ENCODE measurements at regions not wholly inside any gene's neighbourhood (a gene's known extent, or its start where the extent isn't known, plus 50 kb on each side); places are given as distances from the start of the nearest gene placed in this dataset.

DNA sequence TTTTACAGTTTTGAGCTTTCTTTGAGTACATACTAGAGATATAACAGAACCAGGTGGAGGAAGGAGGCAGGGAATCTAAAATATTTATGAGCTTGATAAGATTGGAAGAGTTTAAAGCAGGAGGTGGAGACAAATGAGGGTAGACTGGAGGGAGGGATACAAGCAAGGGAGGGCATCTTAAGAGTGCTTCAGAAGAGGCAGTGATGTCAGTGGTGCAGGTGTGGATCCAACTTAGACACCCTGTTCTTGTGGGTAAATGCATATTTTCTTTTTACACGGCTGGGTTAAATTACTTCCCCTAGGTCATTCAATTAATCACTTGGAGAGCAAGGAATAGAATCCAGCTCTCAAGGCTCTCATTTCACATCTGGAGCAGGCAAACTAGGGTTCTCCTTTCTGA lies 146.1 kb upstream of the LRIG3 start:
- WGBS (ENCODE audit: low lambda C conversion rate): 17% methylated on average over 1 of the region's 1 CpG
- BruUV-seq (replicated peaks): no TSS peak

More for the DNA sequence above, 146.1 kb upstream of the LRIG3 start:
- Histone ChIP-seq H3K79me2 (ENCODE audit: insufficient read depth, low read length) (no peaks in the 10 kb centered on the region), H3K9me3 (ENCODE audit: low read length) (no peaks in the 10 kb centered on the region), H3K4me3 (replicated peaks in 1 of 3; ENCODE audit: insufficient read depth in 1 of 3, low read depth in 2 of 3, low read length in 3 of 3) (no peak overlapping the region), H3K36me3 (replicated peaks in 1 of 2; ENCODE audit: control insufficient read depth in 1 of 2, insufficient read depth in 2 of 2, low read length in 2 of 2) (no peaks in the 10 kb centered on the region), H3K4me1 (ENCODE audit: insufficient read depth, low read length) (no peaks in the 10 kb centered on the region), H2AFZ (ENCODE audit: low read length) (no peak overlapping the region), H4K20me1 (ENCODE audit: insufficient read depth, low read length) (no peaks in the 10 kb centered on the region), H3K27me3 (ENCODE audit: control insufficient read depth in 1 of 2, insufficient read depth in 2 of 2, low read length in 2 of 2) (no peaks in the 10 kb centered on the region), H3K27ac (ENCODE audit: extremely low read length, insufficient read depth, low read length) (no peak overlapping the region), H3K9ac (ENCODE audit: insufficient read depth, low read depth, low read length) (no peak overlapping the region), H3K4me2 (ENCODE audit: low read depth, low read length) (no peak overlapping the region)
- in situ Hi-C loops (cut with HindIII; ENCODE audit: extremely low pct_ligation_motif_present, low pct_unique_long_range_greater_than_20kb) (no loop called here), intact Hi-C loops (cut with micrococcal nuclease; ENCODE audit: unreplicated experiment) (no loop called here)
- DNase-seq (ENCODE audit: low spot score) (no peak), ATAC-seq (no peak), FAIRE-seq (no peak)
- ChIA-PET POLR2A (no interaction called here), CTCF (ENCODE audit: low intra/inter-chr PET ratio, low total read pairs) (no interaction called here)
- TF ChIP-seq, protein P1, sequence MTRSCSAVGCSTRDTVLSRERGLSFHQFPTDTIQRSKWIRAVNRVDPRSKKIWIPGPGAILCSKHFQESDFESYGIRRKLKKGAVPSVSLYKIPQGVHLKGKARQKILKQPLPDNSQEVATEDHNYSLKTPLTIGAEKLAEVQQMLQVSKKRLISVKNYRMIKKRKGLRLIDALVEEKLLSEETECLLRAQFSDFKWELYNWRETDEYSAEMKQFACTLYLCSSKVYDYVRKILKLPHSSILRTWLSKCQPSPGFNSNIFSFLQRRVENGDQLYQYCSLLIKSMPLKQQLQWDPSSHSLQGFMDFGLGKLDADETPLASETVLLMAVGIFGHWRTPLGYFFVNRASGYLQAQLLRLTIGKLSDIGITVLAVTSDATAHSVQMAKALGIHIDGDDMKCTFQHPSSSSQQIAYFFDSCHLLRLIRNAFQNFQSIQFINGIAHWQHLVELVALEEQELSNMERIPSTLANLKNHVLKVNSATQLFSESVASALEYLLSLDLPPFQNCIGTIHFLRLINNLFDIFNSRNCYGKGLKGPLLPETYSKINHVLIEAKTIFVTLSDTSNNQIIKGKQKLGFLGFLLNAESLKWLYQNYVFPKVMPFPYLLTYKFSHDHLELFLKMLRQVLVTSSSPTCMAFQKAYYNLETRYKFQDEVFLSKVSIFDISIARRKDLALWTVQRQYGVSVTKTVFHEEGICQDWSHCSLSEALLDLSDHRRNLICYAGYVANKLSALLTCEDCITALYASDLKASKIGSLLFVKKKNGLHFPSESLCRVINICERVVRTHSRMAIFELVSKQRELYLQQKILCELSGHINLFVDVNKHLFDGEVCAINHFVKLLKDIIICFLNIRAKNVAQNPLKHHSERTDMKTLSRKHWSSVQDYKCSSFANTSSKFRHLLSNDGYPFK (CRISPR knock-in tag; IDR thresholded peaks at IDR 0.05; ENCODE audit: borderline replicate concordance): no peak
- TF ChIP-seq ONECUT2 (CRISPR knock-in tag; IDR thresholded peaks at IDR 0.05): no peak
- no peak for TF ChIP-seq ZFP82 (CRISPR knock-in tag; IDR thresholded peaks at IDR 0.05; ENCODE audit: borderline replicate concordance)
- TF ChIP-seq PTBP1 (IDR thresholded peaks at IDR 0.05; ENCODE audit: low read depth, low read length, poor library complexity, severe bottlenecking): no peak
- TF ChIP-seq, protein P2, sequence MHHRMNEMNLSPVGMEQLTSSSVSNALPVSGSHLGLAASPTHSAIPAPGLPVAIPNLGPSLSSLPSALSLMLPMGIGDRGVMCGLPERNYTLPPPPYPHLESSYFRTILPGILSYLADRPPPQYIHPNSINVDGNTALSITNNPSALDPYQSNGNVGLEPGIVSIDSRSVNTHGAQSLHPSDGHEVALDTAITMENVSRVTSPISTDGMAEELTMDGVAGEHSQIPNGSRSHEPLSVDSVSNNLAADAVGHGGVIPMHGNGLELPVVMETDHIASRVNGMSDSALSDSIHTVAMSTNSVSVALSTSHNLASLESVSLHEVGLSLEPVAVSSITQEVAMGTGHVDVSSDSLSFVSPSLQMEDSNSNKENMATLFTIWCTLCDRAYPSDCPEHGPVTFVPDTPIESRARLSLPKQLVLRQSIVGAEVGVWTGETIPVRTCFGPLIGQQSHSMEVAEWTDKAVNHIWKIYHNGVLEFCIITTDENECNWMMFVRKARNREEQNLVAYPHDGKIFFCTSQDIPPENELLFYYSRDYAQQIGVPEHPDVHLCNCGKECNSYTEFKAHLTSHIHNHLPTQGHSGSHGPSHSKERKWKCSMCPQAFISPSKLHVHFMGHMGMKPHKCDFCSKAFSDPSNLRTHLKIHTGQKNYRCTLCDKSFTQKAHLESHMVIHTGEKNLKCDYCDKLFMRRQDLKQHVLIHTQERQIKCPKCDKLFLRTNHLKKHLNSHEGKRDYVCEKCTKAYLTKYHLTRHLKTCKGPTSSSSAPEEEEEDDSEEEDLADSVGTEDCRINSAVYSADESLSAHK (CRISPR knock-in tag; IDR thresholded peaks at IDR 0.05; ENCODE audit: borderline replicate concordance): no peak
- TF ChIP-seq ZNF441 (CRISPR knock-in tag; IDR thresholded peaks at IDR 0.05; ENCODE audit: borderline replicate concordance): no peak

All from HepG2 (cell line).